HG03159 (cell line): ENCODE measurements at regions not wholly inside any gene's neighbourhood (a gene's known extent, or its start where the extent isn't known, plus 50 kb on each side); places are given as distances from the start of the nearest gene placed in this dataset.

Experiments used
- ATAC-seq: cut with Tn5 transposase; IDR thresholded peaks from one replicate; pipeline ENCODE4 v1.9.1; 2021; ENCODE audit warnings: mild to moderate bottlenecking, moderate library complexity; ENCODE audit not compliant: unreplicated experiment

- no peak for ATAC-seq
Observed at GRCh38 chr13:74683411-74683810, 549.2 kb upstream of the KLF12 start.

GRCh38 chr13:74682746-74683145 is 548.5 kb upstream of the KLF12 start:
- ATAC-seq = no peak

DNA sequence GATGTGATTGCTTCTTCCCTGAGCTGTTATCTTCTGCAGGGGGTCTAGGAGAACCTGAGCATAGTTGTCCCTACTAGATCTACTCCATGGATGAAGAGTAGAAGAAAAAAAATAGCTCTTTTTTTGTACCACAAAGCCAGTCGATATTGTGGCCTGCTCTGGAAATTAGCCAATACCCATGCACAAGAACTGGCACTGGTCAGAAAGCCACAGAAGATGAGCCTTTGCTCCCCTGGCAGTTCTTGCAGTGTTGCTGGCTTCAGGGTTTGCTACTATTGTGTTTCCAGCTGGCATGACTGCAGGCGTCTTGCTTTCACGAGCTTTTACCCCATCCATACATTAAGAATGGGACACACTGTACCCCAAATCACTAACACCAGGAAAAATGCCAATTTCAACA is 547.7 kb upstream of the KLF12 start:
- no peak for ATAC-seq

DNA sequence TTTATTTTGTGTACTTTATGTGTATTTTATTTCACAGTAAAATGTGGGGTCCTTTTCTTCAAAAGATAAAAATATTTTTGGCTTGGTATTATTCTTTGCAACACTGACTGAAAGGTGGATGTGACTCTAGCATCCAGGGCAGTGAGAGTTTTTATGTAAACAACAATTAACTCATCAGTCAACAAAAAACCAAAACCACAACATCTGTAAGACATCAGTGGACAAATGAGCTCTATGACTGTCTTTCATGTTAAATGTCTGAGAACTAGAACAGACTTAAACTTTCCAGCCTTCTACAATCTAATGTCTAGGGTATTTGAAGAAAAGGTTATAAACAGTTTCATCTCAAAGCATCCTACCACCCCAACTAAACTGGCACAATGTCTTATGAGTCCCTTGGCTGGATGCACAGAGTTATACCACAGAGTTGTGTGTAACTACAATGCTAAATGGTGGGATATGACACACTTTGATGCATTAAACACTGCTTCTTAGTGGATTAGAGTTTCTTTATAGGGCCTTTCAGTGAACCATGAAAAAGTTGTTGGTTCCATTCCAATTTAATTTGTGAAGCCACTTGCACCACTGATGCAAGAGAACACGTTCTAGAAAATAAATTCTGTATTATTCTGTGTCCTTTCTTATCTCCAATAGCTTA is 544.2 kb upstream of the KLF12 start:
- no peak for ATAC-seq

- ATAC-seq = no peak
Observed at GRCh38 chr13:74675972-74676371, 541.8 kb upstream of the KLF12 start.

DNA sequence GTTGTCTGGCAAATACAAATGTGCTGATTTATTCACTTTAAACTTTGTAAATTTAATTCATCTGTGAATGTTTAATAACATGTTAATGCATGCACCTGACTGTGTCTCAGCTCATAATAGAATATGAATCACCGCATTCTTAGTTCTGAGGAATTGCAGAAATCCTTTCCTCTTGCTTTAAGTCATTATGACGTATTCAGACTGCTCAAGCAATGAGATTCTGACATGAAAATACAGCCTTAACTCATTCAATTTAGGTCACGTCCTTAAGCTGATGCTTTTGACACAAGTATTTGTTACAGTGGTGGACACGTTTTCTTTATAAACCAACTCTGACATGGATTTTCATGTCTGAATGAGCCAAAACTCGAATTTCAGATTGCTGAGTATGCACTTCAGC is 541.0 kb upstream of the KLF12 start:
- ATAC-seq = no peak

- no peak for ATAC-seq
Observed at GRCh38 chr13:74674720-74675119, 540.5 kb upstream of the KLF12 start.

GRCh38 chr13:74669149-74669548 is 534.9 kb upstream of the KLF12 start:
- no peak for ATAC-seq

- ATAC-seq = no peak
Observed at GRCh38 chr13:74667656-74668203, 533.5 kb upstream of the KLF12 start.

GRCh38 chr13:74662905-74663304 is 528.7 kb upstream of the KLF12 start:
- no peak for ATAC-seq

GRCh38 chr13:74661851-74662250 is 527.6 kb upstream of the KLF12 start:
- ATAC-seq = no peak

DNA sequence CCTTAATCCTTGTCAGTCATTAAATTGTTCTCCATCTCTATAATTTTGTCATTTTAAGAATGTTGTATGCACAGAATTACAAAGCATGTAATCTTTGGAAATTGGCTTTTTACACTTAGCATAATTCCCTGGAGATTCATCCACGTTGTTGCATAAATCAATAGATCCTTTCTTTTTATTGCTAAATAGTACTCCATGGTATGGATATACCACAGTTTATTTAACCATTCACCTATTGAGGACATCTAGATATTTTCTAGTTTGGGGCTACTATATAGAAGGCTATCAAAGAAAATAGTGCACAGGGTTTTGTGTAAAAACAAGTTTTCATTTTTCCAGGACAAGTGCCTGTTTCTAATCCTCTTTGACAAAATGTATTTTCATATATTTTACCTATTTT is 523.6 kb upstream of the KLF12 start:
- no peak for ATAC-seq

DNA sequence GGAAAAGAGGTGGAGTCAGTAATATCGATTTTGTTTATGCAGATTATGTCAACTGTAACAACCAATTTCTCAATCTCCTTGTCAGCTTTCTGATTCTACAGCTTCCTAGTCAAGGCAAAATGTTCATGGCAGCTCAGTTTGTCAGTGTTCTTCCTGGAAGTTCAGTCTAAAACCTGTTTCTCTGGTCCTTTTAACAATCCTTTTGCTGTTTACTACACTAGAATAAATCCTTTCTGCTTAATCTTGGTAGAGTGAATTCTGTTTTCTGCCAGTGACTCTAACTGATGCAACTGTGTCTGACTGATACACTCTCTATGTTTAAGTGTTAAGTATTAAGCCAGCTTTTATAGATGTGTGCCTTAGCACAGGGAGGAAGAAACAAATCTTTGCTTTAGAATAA is 516.9 kb upstream of the KLF12 start:
- no peak for ATAC-seq

- no peak for ATAC-seq
Observed at GRCh38 chr13:74647991-74648390, 513.8 kb upstream of the KLF12 start.

GRCh38 chr13:74647211-74647610 is 513.0 kb upstream of the KLF12 start:
- no peak for ATAC-seq

DNA sequence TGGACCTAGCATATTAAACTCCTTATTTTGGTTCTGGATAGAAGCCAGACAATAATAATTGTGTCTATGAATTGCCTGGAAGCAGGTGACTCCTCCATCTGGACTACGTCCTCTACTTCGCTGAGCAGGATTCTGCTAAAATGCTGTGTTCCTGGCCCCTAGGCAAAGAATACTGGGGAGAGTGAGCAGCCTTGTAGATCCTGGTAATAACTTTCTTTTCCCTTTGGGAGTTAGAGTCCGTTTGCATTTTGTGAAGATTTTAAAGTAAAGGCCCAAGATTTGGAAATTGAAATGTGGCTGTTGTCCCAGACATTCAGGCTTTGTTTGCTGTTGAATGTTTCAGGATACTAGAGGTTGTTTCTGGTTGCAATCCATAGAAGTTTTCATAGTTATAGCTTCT is 511.9 kb upstream of the KLF12 start:
- no peak for ATAC-seq

DNA sequence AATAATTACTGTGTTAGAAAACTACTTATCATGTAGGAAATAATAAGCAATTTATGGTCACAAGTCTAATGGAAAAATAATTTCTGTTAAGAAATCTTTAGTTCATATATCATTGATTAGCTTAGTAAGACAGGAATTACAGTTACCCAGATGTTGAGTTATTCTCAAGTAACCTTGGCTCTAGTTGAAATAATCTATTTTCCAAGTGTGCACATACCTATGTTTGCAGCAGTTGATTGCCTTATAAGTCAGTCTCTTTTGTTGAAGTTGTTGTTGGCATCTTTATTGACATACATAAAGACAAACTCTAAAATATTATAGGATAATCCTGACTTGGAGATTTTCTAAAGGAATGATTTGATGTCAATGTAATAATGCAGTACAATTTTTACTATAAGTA is 511.4 kb upstream of the KLF12 start:
- no peak for ATAC-seq

DNA sequence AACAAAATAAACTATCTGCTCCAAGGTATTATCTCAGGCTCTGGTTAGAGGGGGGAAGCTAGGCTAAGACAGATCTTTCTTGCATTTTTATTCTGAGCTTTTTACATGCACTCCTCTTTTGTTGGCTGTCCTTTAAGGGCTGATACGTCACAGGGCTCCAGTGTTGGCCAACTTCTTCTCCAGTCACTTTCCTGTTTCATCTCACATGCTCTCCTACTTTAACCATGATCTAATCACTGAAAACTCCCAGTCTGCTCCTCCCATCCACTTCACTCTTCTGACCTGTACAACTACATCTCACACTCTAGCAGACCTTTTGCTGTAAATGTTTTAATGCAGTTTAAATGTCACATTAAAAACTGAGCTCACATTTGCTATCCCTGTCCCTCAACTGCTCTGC is 510.0 kb upstream of the KLF12 start:
- ATAC-seq = no peak

- no peak for ATAC-seq
Observed at GRCh38 chr13:74641586-74641985, 507.4 kb upstream of the KLF12 start.

DNA sequence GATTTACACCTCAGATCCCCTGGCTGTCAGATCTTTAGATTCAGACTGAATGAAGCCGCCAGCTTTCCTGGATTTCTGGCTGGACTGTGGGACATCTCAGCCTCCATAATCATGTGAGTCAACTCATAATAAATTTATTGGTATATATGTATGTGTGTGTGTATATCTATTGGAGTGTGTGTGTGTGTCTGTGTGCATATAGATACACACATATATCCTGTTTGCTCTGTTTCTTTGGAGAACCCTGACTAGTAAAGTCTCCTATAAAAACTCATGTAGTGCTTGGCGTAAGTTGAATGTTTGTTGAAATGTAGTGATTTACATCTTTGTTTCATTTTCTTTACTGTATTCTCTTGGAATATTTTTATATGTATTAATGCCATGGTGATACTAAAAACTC is 499.5 kb upstream of the KLF12 start:
- ATAC-seq = no peak

GRCh38 chr13:74629985-74630384 is 495.8 kb upstream of the KLF12 start:
- ATAC-seq = no peak

DNA sequence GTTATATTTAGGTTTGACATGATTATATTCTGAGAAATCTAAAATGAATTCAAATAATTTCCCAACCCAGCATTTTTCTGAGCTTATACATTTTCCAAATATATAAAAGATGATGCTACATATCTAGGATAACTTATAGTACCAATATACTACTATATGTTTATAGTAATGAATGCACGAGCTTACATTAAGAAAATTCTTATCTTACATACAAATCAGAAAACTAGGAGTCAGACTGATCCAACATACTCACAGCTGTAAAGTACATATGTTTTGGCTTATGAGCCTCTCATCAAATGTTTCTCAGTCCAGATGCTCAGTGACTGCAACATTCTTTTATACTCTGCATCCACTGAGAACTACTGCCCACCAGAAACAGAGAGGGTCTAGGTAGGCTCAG is 491.3 kb upstream of the KLF12 start:
- ATAC-seq = no peak

- no peak for ATAC-seq
Observed at GRCh38 chr13:74623761-74624160, 489.6 kb upstream of the KLF12 start.
